K562 (cell line): ENCODE measurements at regions not wholly inside any gene's neighbourhood (a gene's known extent, or its start where the extent isn't known, plus 50 kb on each side); places are given as distances from the start of the nearest gene placed in this dataset.

Experiments used
- ATAC-seq: fragments of 200-7000 bp; cut with Tn5 transposase; 3 replicates; pipeline ENCODE4 v1.9.1; 2020; ENCODE audit warnings: moderate library complexity
- BruUV-seq: library from RNA; stranded (reverse); fragments of 400-500 nt; replicated peaks from 2 replicates; lab custom pipeline; 2021; lab: Mats Ljungman, UMichigan
- CTCF ChIA-PET: fragments of 300-600 bp; formaldehyde crosslinking; extraction: SDS; loops from one replicate; lab custom pipeline; 2021; ENCODE audit warnings: low intra/inter-chr PET ratio; lab: Yijun Ruan, JAX
- POLR2A ChIA-PET: fragments of 300-600, 350-650 bp; sonication (Branson Sonifier 250); formaldehyde crosslinking; extraction: SDS; loops from one replicate; lab custom pipeline; 2021; ENCODE audit warnings: antibody characterized with exemption, inconsistent platforms; lab: Yijun Ruan, JAX
- DNase-seq, 4 experiments: peaks; one replicate each; pipeline versions ENCODE4 v3.0.0 to v3.0.0-alpha.2; 2011 to 2018; ENCODE audit warnings: low spot score in 3 of 4, mixed read lengths in 3 of 4; ENCODE audit errors: extremely low read depth in 1 of 4
- FAIRE-seq: peaks from 2 replicates; lab custom pipeline; 2011; peaks lifted over from hg19 to GRCh38; lab: Jason Lieb, UNC
- H2AFZ ChIP-seq: 2 replicates; pipeline ENCODE4 v1.6.0; 2011; ENCODE audit warnings: low read depth, low read length, control low read depth, inconsistent platforms
- H3K27ac ChIP-seq: fragments of 200-600 bp; 3 replicates; pipeline ENCODE4 v1.8.0; 2011; ENCODE audit warnings: low read depth, mild to moderate bottlenecking, control low read depth, inconsistent platforms, low read length, moderate library complexity, mixed read lengths; ENCODE audit errors: extremely low read depth
- H3K27me3 ChIP-seq, 2 experiments: fragments of 300-600 bp in 1 of 2; 2 replicates in 1 of 2; 3 replicates in 1 of 2; pipeline versions ENCODE4 v1.6.0 to v1.8.0; 2011; ENCODE audit warnings: inconsistent platforms in 2 of 2, low read length in 2 of 2, mild to moderate bottlenecking in 1 of 2, mixed read lengths in 1 of 2, moderate library complexity in 1 of 2; ENCODE audit not compliant: control insufficient read depth in 2 of 2, insufficient read depth in 2 of 2
- H3K36me3 ChIP-seq: fragments of 300-600 bp; 3 replicates; pipeline ENCODE4 v1.8.0; 2011; ENCODE audit warnings: mild to moderate bottlenecking, low read length, inconsistent platforms; ENCODE audit not compliant: control insufficient read depth, insufficient read depth
- H3K4me1 ChIP-seq, 2 experiments: fragments of 200-600 bp in 1 of 2; replicated peaks in 1 of 2; 2 replicates in 1 of 2; 3 replicates in 1 of 2; pipeline versions ENCODE4 v1.5.1 to v1.8.0; 2011; ENCODE audit warnings: inconsistent platforms in 2 of 2, low read length in 2 of 2, mild to moderate bottlenecking in 1 of 2, mixed read lengths in 1 of 2, moderate library complexity in 1 of 2; ENCODE audit not compliant: control insufficient read depth in 2 of 2, insufficient read depth in 2 of 2
- H3K4me2 ChIP-seq: 2 replicates; pipeline ENCODE4 v1.6.1; 2011; ENCODE audit warnings: low read length, control low read depth, inconsistent platforms, mixed read lengths; ENCODE audit not compliant: insufficient read depth
- H3K4me3 ChIP-seq: fragments of 200-600 bp; sonication (generic), shearing (Covaris generic); 2 replicates; pipeline ENCODE4 v1.5.1; 2016; ENCODE audit warnings: control low read depth, inconsistent platforms
- H3K79me2 ChIP-seq: fragments of 200-600 bp; 3 replicates; pipeline ENCODE4 v1.8.0; 2011; ENCODE audit warnings: low read length, inconsistent platforms; ENCODE audit not compliant: control insufficient read depth, insufficient read depth
- H3K9ac ChIP-seq, 2 experiments: 2 replicates each; pipeline versions ENCODE4 v1.6.0 to v1.6.1; 2011; ENCODE audit warnings: low read depth in 2 of 2, low read length in 2 of 2, control low read depth in 1 of 2, inconsistent platforms in 1 of 2, mild to moderate bottlenecking in 1 of 2, mixed read lengths in 1 of 2; ENCODE audit not compliant: insufficient read depth in 1 of 2
- H3K9me1 ChIP-seq: one replicate; pipeline ENCODE4 v1.6.0; 2011; ENCODE audit warnings: inconsistent platforms, mild to moderate bottlenecking, low read length, moderate library complexity; ENCODE audit not compliant: control insufficient read depth, insufficient read depth
- H3K9me3 ChIP-seq: replicated peaks from 2 replicates; pipeline ENCODE4 v1.5.1; 2011; ENCODE audit warnings: low read depth, low read length, inconsistent platforms; ENCODE audit not compliant: control insufficient read depth, insufficient read depth
- H4K20me1 ChIP-seq: replicated peaks from 2 replicates; pipeline ENCODE4 v1.6.1; 2011; ENCODE audit warnings: low read length, inconsistent platforms, mixed read lengths; ENCODE audit not compliant: control insufficient read depth, insufficient read depth
- ARID1B ChIP-seq: fragments of 450-650 bp; IDR thresholded peaks from 2 replicates; pipeline ENCODE4 v1.6.1; 2016; ENCODE audit warnings: antibody characterized with exemption, mild to moderate bottlenecking, inconsistent platforms
- BCOR ChIP-seq: fragments of 450-650 bp; IDR thresholded peaks from 2 replicates; pipeline ENCODE4 v1.6.1; 2016
- BRD9 ChIP-seq: fragments of 450-650 bp; IDR thresholded peaks from 2 replicates; pipeline ENCODE4 v1.6.1; 2018; ENCODE audit warnings: low read depth; ENCODE audit not compliant: partially characterized antibody
- BRF1 ChIP-seq: IDR thresholded peaks from 3 replicates; pipeline ENCODE4 v1.6.1; 2011; ENCODE audit warnings: borderline replicate concordance, mild to moderate bottlenecking; ENCODE audit not compliant: insufficient read length; ENCODE audit errors: extremely low read depth
- CHD1 ChIP-seq: fragments of 200-600 bp; sonication (generic); IDR thresholded peaks from one replicate; pipeline ENCODE4 v1.6.1; 2012; ENCODE audit warnings: mild to moderate bottlenecking, moderate library complexity, low read length, inconsistent platforms
- HDAC1 ChIP-seq, 2 experiments: fragments of 450-650 bp; IDR thresholded peaks; 2 replicates each; pipeline ENCODE4 v1.6.1; 2016 to 2017; ENCODE audit warnings: inconsistent platforms in 1 of 2, mild to moderate bottlenecking in 1 of 2, moderate library complexity in 1 of 2
- HDGF ChIP-seq: fragments of 450-650 bp; IDR thresholded peaks from 2 replicates; pipeline ENCODE4 v1.6.1; 2016
- HLTF ChIP-seq: fragments of 450-650 bp; IDR thresholded peaks from 2 replicates; pipeline ENCODE4 v1.6.1; 2016
- NFIC ChIP-seq: fragments of 450-650 bp; IDR thresholded peaks from 2 replicates; pipeline ENCODE4 v1.6.1; 2017; ENCODE audit warnings: mild to moderate bottlenecking, inconsistent platforms
- THRB ChIP-seq: fragments of 450-650 bp; formaldehyde crosslinking; conservative IDR thresholded peaks from 2 replicates; pipeline ENCODE4 v1.4.0; 2022; ENCODE audit warnings: mild to moderate bottlenecking, missing genetic modification characterization
- ZBTB26 ChIP-seq: fragments of 450-650 bp; formaldehyde crosslinking; IDR thresholded peaks from 2 replicates; pipeline ENCODE4 v1.4.0; 2022; ENCODE audit warnings: missing genetic modification characterization
- ZNF316 ChIP-seq: fragments of 450-650 bp; IDR thresholded peaks from 2 replicates; pipeline ENCODE4 v1.6.1; 2016
- ZNF75A ChIP-seq: fragments of 450-650 bp; formaldehyde crosslinking; IDR thresholded peaks from 2 replicates; pipeline ENCODE4 v1.4.0; 2020; ENCODE audit warnings: mild to moderate bottlenecking
- WGBS: fragments of 100-300 bp; shearing (Covaris generic); methylation state at CpG from one replicate; pipeline ENCODE4 v1.1.6; 2016; ENCODE audit warnings: low coverage, mixed read lengths; ENCODE audit not compliant: insufficient coverage; ENCODE audit errors: missing lambda C conversion rate; 5-methylcytosine and 5-hydroxymethylcytosine counted together
- in situ Hi-C: fragments of 300-500 bp; cut with MboI; formaldehyde crosslinking; loops from 4 replicates; pipeline ENCODE4 v1.15.0; 2018; ENCODE audit warnings: inconsistent platforms, mixed read lengths
- intact Hi-C: fragments of 100-400 bp; cut with micrococcal nuclease; formaldehyde crosslinking; loops from 2 replicates; pipeline ENCODE4 v1.14.2; 2022

GRCh38 chr9:129478461-129478860, 142.4 kb downstream of the C9orf50 start:
- H3K4me3 ChIP-seq: no peak overlapping the region
- H4K20me1 ChIP-seq: no peaks in the 10 kb centered on the region
- CTCF ChIA-PET: no interaction called here
- no peaks in the 10 kb centered on the region for H3K27me3 ChIP-seq
- FAIRE-seq: no peak
- DNase-seq: no peak
- BruUV-seq: no TSS peak
- peaks cover 10% of the 10 kb centered on the region for H3K9me3 ChIP-seq
- H3K9me1 ChIP-seq: no peaks in the 10 kb centered on the region
- intact Hi-C loops: no loop called here
- TF ChIP-seq NFIC: 0 out of 2 replicates have a peak, but pooled peaks have one; percentile 4
- 0 out of 2 replicates have a peak, but pooled peaks have one; percentile 60 for TF ChIP-seq HLTF
- no peak for TF ChIP-seq CHD1
- TF ChIP-seq HDGF: 0 out of 2 replicates have a peak, but pooled peaks have one; percentile 50
- peak; percentile 27 for TF ChIP-seq BRD9
- TF ChIP-seq ZNF75A (CRISPR knock-in tag): no peak
- TF ChIP-seq ARID1B: 0 out of 2 replicates have a peak, but pooled peaks have one; percentile 7
- 0 out of 2 replicates have a peak, but pooled peaks have one; percentile 23 for TF ChIP-seq THRB
- no peak for TF ChIP-seq BRF1
- peak in 1 of 2 experiments; percentile 42; a peak in 1 of 4 replicates for TF ChIP-seq HDAC1 (IDR thresholded peaks at IDR 0.05)
- TF ChIP-seq BCOR: 0 out of 2 replicates have a peak, but pooled peaks have one; percentile 36
- TF ChIP-seq ZNF316: peak; percentile 19; the same call in 1 of the 2 replicates
- peak; percentile 13; the same call in 1 of the 2 replicates for TF ChIP-seq ZBTB26 (CRISPR knock-in tag)
- peaks cover 5% of the 10 kb centered on the region; the same call in 2 of the 3 replicates for H3K79me2 ChIP-seq
- no peaks in the 10 kb centered on the region for H3K36me3 ChIP-seq
- no peak overlapping the region for H3K27ac ChIP-seq
- ATAC-seq: no peak
- H3K4me1 ChIP-seq: peaks cover 60 to 65% of the 10 kb centered on the region in 2 experiments
- WGBS: 82% methylated on average over 3 of the region's 3 CpGs
- H2AFZ ChIP-seq: no peak overlapping the region
- no peak overlapping the region for H3K4me2 ChIP-seq
- POLR2A ChIA-PET: no interaction called here
- H3K9ac ChIP-seq: no peak overlapping the region
- in situ Hi-C loops: no loop called here
